ENCODE measurements at regions not wholly inside any gene's neighbourhood (a gene's known extent, or its start where the extent isn't known, plus 50 kb on each side); places are given as distances from the start of the nearest gene placed in this dataset.

DNA sequence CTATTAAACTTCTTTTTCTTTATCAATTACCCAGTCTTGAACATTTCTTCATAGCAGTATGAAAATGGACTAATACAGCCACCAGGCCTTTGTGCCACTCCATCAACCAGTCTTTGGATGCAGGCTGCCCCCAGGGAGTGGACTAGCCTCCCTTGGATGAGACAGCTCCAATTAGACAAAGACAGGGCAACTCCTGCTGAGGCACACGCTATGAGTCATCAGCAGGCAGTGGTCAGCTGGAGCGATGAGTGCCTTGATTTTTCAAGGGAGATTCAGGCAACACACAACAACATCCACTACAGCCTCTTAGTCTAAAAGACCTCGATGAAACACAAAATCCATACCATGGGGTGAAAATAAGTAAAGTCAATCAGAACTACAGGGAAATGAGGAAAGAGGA lies 160.1 kb downstream of the ARRDC4 start:
- TF ChIP-seq POLR2A (IDR thresholded peaks at IDR 0.05): no peak
- TF ChIP-seq, protein P1, sequence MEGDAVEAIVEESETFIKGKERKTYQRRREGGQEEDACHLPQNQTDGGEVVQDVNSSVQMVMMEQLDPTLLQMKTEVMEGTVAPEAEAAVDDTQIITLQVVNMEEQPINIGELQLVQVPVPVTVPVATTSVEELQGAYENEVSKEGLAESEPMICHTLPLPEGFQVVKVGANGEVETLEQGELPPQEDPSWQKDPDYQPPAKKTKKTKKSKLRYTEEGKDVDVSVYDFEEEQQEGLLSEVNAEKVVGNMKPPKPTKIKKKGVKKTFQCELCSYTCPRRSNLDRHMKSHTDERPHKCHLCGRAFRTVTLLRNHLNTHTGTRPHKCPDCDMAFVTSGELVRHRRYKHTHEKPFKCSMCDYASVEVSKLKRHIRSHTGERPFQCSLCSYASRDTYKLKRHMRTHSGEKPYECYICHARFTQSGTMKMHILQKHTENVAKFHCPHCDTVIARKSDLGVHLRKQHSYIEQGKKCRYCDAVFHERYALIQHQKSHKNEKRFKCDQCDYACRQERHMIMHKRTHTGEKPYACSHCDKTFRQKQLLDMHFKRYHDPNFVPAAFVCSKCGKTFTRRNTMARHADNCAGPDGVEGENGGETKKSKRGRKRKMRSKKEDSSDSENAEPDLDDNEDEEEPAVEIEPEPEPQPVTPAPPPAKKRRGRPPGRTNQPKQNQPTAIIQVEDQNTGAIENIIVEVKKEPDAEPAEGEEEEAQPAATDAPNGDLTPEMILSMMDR (IDR thresholded peaks at IDR 0.05): no peak
